ENCODE measurements at regions not wholly inside any gene's neighbourhood (a gene's known extent, or its start where the extent isn't known, plus 50 kb on each side); places are given as distances from the start of the nearest gene placed in this dataset.

GRCh38 chr15:93855181-93855826, 376.1 kb upstream of the MCTP2 start:
- no peak overlapping the region for H3K9ac ChIP-seq (ENCODE audit: low read length)
- no peaks in the 10 kb centered on the region for H3K36me3 ChIP-seq (ENCODE audit: control insufficient read depth in 1 of 2, insufficient read depth in 2 of 2, low read depth in 1 of 2, low read length in 2 of 2)
- no peak overlapping the region for H2AFZ ChIP-seq (ENCODE audit: low read depth, low read length)
- no peak overlapping the region for H2BK5ac ChIP-seq (ENCODE audit: low read depth, low read length, poor library complexity, severe bottlenecking)
- H3K4me1 ChIP-seq (ENCODE audit: control insufficient read depth, insufficient read depth, low read depth, low read length), result no peaks in the 10 kb centered on the region
- no peak overlapping the region for H3K4ac ChIP-seq (ENCODE audit: low read depth in 1 of 2, low read length in 2 of 2)
- H3K18ac ChIP-seq (ENCODE audit: low read depth in 1 of 2, low read length in 2 of 2), result no peak overlapping the region
- no peaks in the 10 kb centered on the region for H3K27me3 ChIP-seq (ENCODE audit: control insufficient read depth in 1 of 2, insufficient read depth in 1 of 2, low read length in 2 of 2)
- no peak overlapping the region for H4K91ac ChIP-seq (ENCODE audit: low read length)
- H2BK120ac ChIP-seq (ENCODE audit: low read depth, low read length), result no peak overlapping the region
- H4K8ac ChIP-seq (ENCODE audit: low read length), result no peak overlapping the region
- no peak overlapping the region for H2BK15ac ChIP-seq (ENCODE audit: low read depth, poor library complexity, severe bottlenecking)
- no peak for DNase-seq
- H3K27ac ChIP-seq (ENCODE audit: low read length, poor library complexity, severe bottlenecking), result no peak overlapping the region
- WGBS, result 79% methylated on average over 4 of the region's 4 CpGs
- H2BK12ac ChIP-seq (ENCODE audit: low read length in 2 of 2), result no peak overlapping the region
- no peak overlapping the region for H3K4me2 ChIP-seq (ENCODE audit: low read length, poor library complexity, severe bottlenecking)
- H3K9me3 ChIP-seq (ENCODE audit: control insufficient read depth, low read length), result no peaks in the 10 kb centered on the region
- no peak overlapping the region for H3K23ac ChIP-seq (ENCODE audit: low read length in 2 of 2)
- no peak overlapping the region for H3K14ac ChIP-seq (ENCODE audit: low read length in 2 of 2)
- H3K4me3 ChIP-seq (ENCODE audit: insufficient read depth in 1 of 2, low read depth in 1 of 2, low read length in 2 of 2), result no peak overlapping the region
- H3K79me1 ChIP-seq (replicated peaks; ENCODE audit: low read length, poor library complexity, severe bottlenecking), result no peaks in the 10 kb centered on the region
- H2AK5ac ChIP-seq (ENCODE audit: low read length, severe bottlenecking), result no peak overlapping the region

GRCh38 chr15:93854088-93854487, 377.3 kb upstream of the MCTP2 start:
- Histone ChIP-seq H3K9me3 (ENCODE audit: control insufficient read depth, low read length) (no peaks in the 10 kb centered on the region), H3K79me1 (replicated peaks; ENCODE audit: low read length, poor library complexity, severe bottlenecking) (no peaks in the 10 kb centered on the region), H2AK5ac (ENCODE audit: low read length, severe bottlenecking) (no peak overlapping the region), H3K36me3 (ENCODE audit: control insufficient read depth in 1 of 2, insufficient read depth in 2 of 2, low read depth in 1 of 2, low read length in 2 of 2) (no peaks in the 10 kb centered on the region), H2BK120ac (ENCODE audit: low read depth, low read length) (no peak overlapping the region), H3K27ac (ENCODE audit: low read length, poor library complexity, severe bottlenecking) (no peak overlapping the region), H2BK12ac (ENCODE audit: low read length in 2 of 2) (no peak overlapping the region), H2AFZ (ENCODE audit: low read depth, low read length) (no peak overlapping the region), H3K4me3 (ENCODE audit: insufficient read depth in 1 of 2, low read depth in 1 of 2, low read length in 2 of 2) (no peak overlapping the region), H4K8ac (ENCODE audit: low read length) (no peak overlapping the region), H4K91ac (ENCODE audit: low read length) (no peak overlapping the region), H3K18ac (ENCODE audit: low read depth in 1 of 2, low read length in 2 of 2) (no peak overlapping the region), H3K4ac (ENCODE audit: low read depth in 1 of 2, low read length in 2 of 2) (no peak overlapping the region), H2BK5ac (ENCODE audit: low read depth, low read length, poor library complexity, severe bottlenecking) (no peak overlapping the region), H3K23ac (ENCODE audit: low read length in 2 of 2) (no peak overlapping the region), H3K14ac (ENCODE audit: low read length in 2 of 2) (no peak overlapping the region), H3K4me2 (ENCODE audit: low read length, poor library complexity, severe bottlenecking) (no peak overlapping the region), H3K27me3 (ENCODE audit: control insufficient read depth in 1 of 2, insufficient read depth in 1 of 2, low read length in 2 of 2) (no peaks in the 10 kb centered on the region), H3K9ac (ENCODE audit: low read length) (no peak overlapping the region), H2BK15ac (ENCODE audit: low read depth, poor library complexity, severe bottlenecking) (no peak overlapping the region), H3K4me1 (ENCODE audit: control insufficient read depth, insufficient read depth, low read depth, low read length) (no peaks in the 10 kb centered on the region)
- 87% methylated on average over 3 of the region's 3 CpGs for WGBS
- no peak for DNase-seq

GRCh38 chr15:93852761-93853160, 378.6 kb upstream of the MCTP2 start:
- no peaks in the 10 kb centered on the region for H3K27me3 ChIP-seq (ENCODE audit: control insufficient read depth in 1 of 2, insufficient read depth in 1 of 2, low read length in 2 of 2)
- no peak overlapping the region for H3K23ac ChIP-seq (ENCODE audit: low read length in 2 of 2)
- DNase-seq, result no peak
- H3K27ac ChIP-seq (ENCODE audit: low read length, poor library complexity, severe bottlenecking), result no peak overlapping the region
- no peak overlapping the region for H2BK120ac ChIP-seq (ENCODE audit: low read depth, low read length)
- H3K4me3 ChIP-seq (ENCODE audit: insufficient read depth in 1 of 2, low read depth in 1 of 2, low read length in 2 of 2), result no peak overlapping the region
- H3K4ac ChIP-seq (ENCODE audit: low read depth in 1 of 2, low read length in 2 of 2), result no peak overlapping the region
- no peaks in the 10 kb centered on the region for H3K4me1 ChIP-seq (ENCODE audit: control insufficient read depth, insufficient read depth, low read depth, low read length)
- H3K4me2 ChIP-seq (ENCODE audit: low read length, poor library complexity, severe bottlenecking), result no peak overlapping the region
- 76% methylated on average over 4 of the region's 4 CpGs for WGBS
- no peak overlapping the region for H2BK12ac ChIP-seq (ENCODE audit: low read length in 2 of 2)
- H3K36me3 ChIP-seq (ENCODE audit: control insufficient read depth in 1 of 2, insufficient read depth in 2 of 2, low read depth in 1 of 2, low read length in 2 of 2), result no peaks in the 10 kb centered on the region
- no peak overlapping the region for H3K18ac ChIP-seq (ENCODE audit: low read depth in 1 of 2, low read length in 2 of 2)
- no peak overlapping the region for H4K8ac ChIP-seq (ENCODE audit: low read length)
- H4K91ac ChIP-seq (ENCODE audit: low read length), result no peak overlapping the region
- no peak overlapping the region for H2AK5ac ChIP-seq (ENCODE audit: low read length, severe bottlenecking)
- no peak overlapping the region for H2AFZ ChIP-seq (ENCODE audit: low read depth, low read length)
- H3K14ac ChIP-seq (ENCODE audit: low read length in 2 of 2), result no peak overlapping the region
- no peak overlapping the region for H2BK15ac ChIP-seq (ENCODE audit: low read depth, poor library complexity, severe bottlenecking)
- no peaks in the 10 kb centered on the region for H3K9me3 ChIP-seq (ENCODE audit: control insufficient read depth, low read length)
- no peak overlapping the region for H2BK5ac ChIP-seq (ENCODE audit: low read depth, low read length, poor library complexity, severe bottlenecking)
- H3K79me1 ChIP-seq (replicated peaks; ENCODE audit: low read length, poor library complexity, severe bottlenecking), result no peaks in the 10 kb centered on the region
- no peak overlapping the region for H3K9ac ChIP-seq (ENCODE audit: low read length)

- DNase-seq, result no peak
- no peak overlapping the region for H3K4me3 ChIP-seq (ENCODE audit: insufficient read depth in 1 of 2, low read depth in 1 of 2, low read length in 2 of 2)
- no peak overlapping the region for H2AFZ ChIP-seq (ENCODE audit: low read depth, low read length)
- no peak overlapping the region for H2BK120ac ChIP-seq (ENCODE audit: low read depth, low read length)
- H3K27ac ChIP-seq (ENCODE audit: low read length, poor library complexity, severe bottlenecking), result no peak overlapping the region
- no peak overlapping the region for H3K4me2 ChIP-seq (ENCODE audit: low read length, poor library complexity, severe bottlenecking)
- WGBS, result 77% methylated on average over 1 of the region's 1 CpG
- H3K79me1 ChIP-seq (replicated peaks; ENCODE audit: low read length, poor library complexity, severe bottlenecking), result no peaks in the 10 kb centered on the region
- no peak overlapping the region for H2BK15ac ChIP-seq (ENCODE audit: low read depth, poor library complexity, severe bottlenecking)
- no peak overlapping the region for H3K9ac ChIP-seq (ENCODE audit: low read length)
- H3K4ac ChIP-seq (ENCODE audit: low read depth in 1 of 2, low read length in 2 of 2), result no peak overlapping the region
- no peaks in the 10 kb centered on the region for H3K9me3 ChIP-seq (ENCODE audit: control insufficient read depth, low read length)
- no peak overlapping the region for H4K91ac ChIP-seq (ENCODE audit: low read length)
- no peaks in the 10 kb centered on the region for H3K36me3 ChIP-seq (ENCODE audit: control insufficient read depth in 1 of 2, insufficient read depth in 2 of 2, low read depth in 1 of 2, low read length in 2 of 2)
- H3K23ac ChIP-seq (ENCODE audit: low read length in 2 of 2), result no peak overlapping the region
- no peak overlapping the region for H3K18ac ChIP-seq (ENCODE audit: low read depth in 1 of 2, low read length in 2 of 2)
- no peak overlapping the region for H3K14ac ChIP-seq (ENCODE audit: low read length in 2 of 2)
- no peaks in the 10 kb centered on the region for H3K4me1 ChIP-seq (ENCODE audit: control insufficient read depth, insufficient read depth, low read depth, low read length)
- no peak overlapping the region for H2BK5ac ChIP-seq (ENCODE audit: low read depth, low read length, poor library complexity, severe bottlenecking)
- H2BK12ac ChIP-seq (ENCODE audit: low read length in 2 of 2), result no peak overlapping the region
- no peak overlapping the region for H2AK5ac ChIP-seq (ENCODE audit: low read length, severe bottlenecking)
- H4K8ac ChIP-seq (ENCODE audit: low read length), result no peak overlapping the region
- no peaks in the 10 kb centered on the region for H3K27me3 ChIP-seq (ENCODE audit: control insufficient read depth in 1 of 2, insufficient read depth in 1 of 2, low read length in 2 of 2)
These were observed 382.9 kb upstream of the MCTP2 start for GRCh38 chr15:93848490-93848889.
